Epithelial cell of esophagus (primary cell): ENCODE measurements at regions not wholly inside any gene's neighbourhood (a gene's known extent, or its start where the extent isn't known, plus 50 kb on each side); places are given as distances from the start of the nearest gene placed in this dataset.

Source experiments
- DNase-seq: peaks from one replicate; pipeline ENCODE4 v3.0.0; 2010; ENCODE audit warnings: low read depth
- H3K4me3 ChIP-seq: 2 replicates; pipeline ENCODE4 v1.5.1; 2011; ENCODE audit warnings: mild to moderate bottlenecking, low read length, control low read depth
- TF ChIP-seq, protein P1 (sequence below): IDR thresholded peaks from 2 replicates; pipeline ENCODE4 v1.5.1; 2011; ENCODE audit warnings: low read depth, mild to moderate bottlenecking, low read length, control low read depth, inconsistent platforms; ENCODE audit not compliant: insufficient read depth; ENCODE audit errors: missing control alignments

GRCh38 chr18:76081536-76081935 lies 413.5 kb downstream of the ZNF516 start:
- H3K4me3 ChIP-seq, result no peak overlapping the region
- DNase-seq, result no peak
- TF ChIP-seq, protein P1, sequence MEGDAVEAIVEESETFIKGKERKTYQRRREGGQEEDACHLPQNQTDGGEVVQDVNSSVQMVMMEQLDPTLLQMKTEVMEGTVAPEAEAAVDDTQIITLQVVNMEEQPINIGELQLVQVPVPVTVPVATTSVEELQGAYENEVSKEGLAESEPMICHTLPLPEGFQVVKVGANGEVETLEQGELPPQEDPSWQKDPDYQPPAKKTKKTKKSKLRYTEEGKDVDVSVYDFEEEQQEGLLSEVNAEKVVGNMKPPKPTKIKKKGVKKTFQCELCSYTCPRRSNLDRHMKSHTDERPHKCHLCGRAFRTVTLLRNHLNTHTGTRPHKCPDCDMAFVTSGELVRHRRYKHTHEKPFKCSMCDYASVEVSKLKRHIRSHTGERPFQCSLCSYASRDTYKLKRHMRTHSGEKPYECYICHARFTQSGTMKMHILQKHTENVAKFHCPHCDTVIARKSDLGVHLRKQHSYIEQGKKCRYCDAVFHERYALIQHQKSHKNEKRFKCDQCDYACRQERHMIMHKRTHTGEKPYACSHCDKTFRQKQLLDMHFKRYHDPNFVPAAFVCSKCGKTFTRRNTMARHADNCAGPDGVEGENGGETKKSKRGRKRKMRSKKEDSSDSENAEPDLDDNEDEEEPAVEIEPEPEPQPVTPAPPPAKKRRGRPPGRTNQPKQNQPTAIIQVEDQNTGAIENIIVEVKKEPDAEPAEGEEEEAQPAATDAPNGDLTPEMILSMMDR, result no peak

- TF ChIP-seq, protein P1, result no peak
- no peak for DNase-seq
- H3K4me3 ChIP-seq, result no peak overlapping the region
These were observed 414.6 kb downstream of the ZNF516 start for GRCh38 chr18:76080430-76080829.

DNA sequence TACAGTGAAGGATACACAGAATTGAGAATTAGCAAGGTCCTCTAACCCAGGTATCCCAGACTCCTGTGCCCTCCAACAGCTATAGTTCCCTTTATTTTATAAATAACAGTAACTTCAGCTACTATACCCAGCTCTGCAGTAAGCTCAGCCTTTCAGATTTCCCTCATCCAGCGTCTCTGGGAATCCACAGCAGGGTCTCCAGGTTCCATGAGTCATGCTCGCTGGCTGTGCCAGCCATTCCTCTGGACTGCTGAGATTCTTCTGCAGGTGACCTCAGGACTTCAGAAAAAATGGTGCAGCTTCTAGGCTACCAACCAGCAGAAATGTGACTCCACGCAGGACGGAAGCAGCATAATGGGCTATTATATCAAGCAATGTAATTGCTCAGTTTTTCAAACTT lies 419.3 kb downstream of the ZNF516 start:
- TF ChIP-seq, protein P1, result no peak
- DNase-seq, result no peak
- H3K4me3 ChIP-seq, result no peak overlapping the region

- no peak overlapping the region for H3K4me3 ChIP-seq
- no peak for DNase-seq
- TF ChIP-seq, protein P1, result no peak
These were observed 430.0 kb downstream of the ZNF516 start for GRCh38 chr18:76064998-76065397.

DNA sequence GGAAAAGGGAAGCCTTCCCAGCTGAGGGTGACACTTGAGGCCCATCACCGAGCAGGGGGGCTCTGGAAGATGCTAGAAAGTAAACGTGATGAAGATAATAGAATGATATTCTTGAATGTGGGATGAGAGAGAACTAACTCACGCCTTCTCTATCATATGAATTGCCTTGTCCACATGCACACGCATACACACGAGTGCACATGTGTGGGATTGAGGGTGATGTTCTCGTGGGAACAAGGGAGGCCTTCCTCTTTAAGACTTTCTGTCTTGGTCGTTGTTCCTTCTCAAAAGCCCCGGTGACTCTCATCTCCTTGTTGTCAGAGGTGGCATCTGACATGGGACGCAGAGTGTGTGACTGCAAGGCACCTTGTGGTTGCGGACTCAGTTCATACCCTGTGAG lies 436.9 kb downstream of the ZNF516 start:
- TF ChIP-seq, protein P1, result no peak
- no peak for DNase-seq

DNA sequence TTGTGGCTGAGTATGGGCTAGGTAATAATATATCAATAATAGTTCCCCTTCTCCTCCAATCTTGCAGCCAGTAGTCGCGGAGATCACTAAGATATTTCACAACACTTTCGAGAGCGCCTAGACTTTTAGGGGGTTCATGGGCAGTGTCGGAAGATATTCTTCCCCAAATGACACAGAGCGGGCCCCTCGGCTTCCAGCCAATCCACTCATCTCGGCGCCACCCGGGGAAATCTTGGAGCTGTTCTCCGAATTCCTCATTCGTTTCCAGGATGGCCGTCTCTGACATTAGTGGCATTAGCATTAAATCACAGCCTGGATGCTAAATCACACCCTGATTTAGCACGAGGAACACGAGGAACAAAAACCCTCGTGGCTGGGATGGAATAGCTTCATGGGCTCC lies 437.7 kb downstream of the ZNF516 start:
- TF ChIP-seq, protein P1, result no peak
- no peak overlapping the region for H3K4me3 ChIP-seq
- no peak for DNase-seq

More for the DNA sequence above, 436.9 kb downstream of the ZNF516 start:
- no peak overlapping the region for H3K4me3 ChIP-seq

DNA sequence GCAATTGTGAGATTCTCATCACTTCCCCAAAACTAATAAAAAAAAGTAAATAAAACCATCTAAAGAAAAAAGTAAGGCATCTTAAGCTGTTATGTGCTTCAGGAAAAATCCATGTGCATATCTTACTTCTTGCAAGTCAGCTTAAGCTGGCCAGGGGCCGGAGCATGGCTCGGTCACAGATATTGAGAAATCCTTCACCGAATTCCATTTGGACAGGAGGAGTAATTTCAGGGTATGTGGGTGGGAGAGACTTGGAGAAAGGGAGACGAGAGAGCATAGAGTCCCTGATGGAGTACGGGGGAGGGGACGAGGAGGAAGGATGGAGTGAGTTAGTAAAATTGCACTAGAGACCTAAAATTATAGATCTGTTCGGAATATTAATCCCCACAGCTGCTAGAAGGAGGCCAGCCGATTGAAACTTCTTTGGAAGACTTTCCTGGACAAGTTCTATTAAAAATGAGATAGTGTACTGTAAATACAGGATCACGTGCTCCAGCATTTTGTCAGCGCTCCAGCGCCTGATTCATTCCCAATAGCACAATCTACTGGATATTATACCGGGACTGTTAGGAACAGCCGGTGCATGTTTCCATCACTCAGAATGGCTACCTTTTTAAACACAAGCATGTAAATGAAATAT lies 438.5 kb downstream of the ZNF516 start:
- no peak for DNase-seq
- H3K4me3 ChIP-seq, result no peak overlapping the region
- TF ChIP-seq, protein P1, result no peak
